ENCODE measurements at regions not wholly inside any gene's neighbourhood (a gene's known extent, or its start where the extent isn't known, plus 50 kb on each side); places are given as distances from the start of the nearest gene placed in this dataset.

GRCh38 chr15:95503640-95504225, 826.8 kb upstream of the NR2F2 start (continued):
- TF ChIP-seq MAX (IDR thresholded peaks at IDR 0.05) (no peak), EP300 (IDR thresholded peaks at IDR 0.05; ENCODE audit: borderline replicate concordance in 1 of 2, low read depth in 2 of 2, low read length in 2 of 2) (no peak), CBX8 (IDR thresholded peaks at IDR 0.05; ENCODE audit: borderline replicate concordance, low read depth, low read length) (no peak), KDM4A (IDR thresholded peaks at IDR 0.05; ENCODE audit: low read depth, low read length, severe bottlenecking) (no peak)

All from H1 (cell line).